Naive B cell (primary cell): ENCODE measurements at regions not wholly inside any gene's neighbourhood (a gene's known extent, or its start where the extent isn't known, plus 50 kb on each side); places are given as distances from the start of the nearest gene placed in this dataset.

Experiments
- ATAC-seq, 2 donors: fragments of 150-1000 bp; cut with Tn5 transposase; 2 replicates each; pipeline ENCODE4 v1.10.0; 2021; ENCODE audit warnings: low read depth in 2 of 2, mild to moderate bottlenecking in 2 of 2, moderate library complexity in 2 of 2
- DNase-seq: peaks from one replicate; pipeline ENCODE4 v3.0.0; 2022
- H3K27ac Mint-ChIP-seq, 6 donors: one replicate each; pipeline ENCODE4 v1.8.0; 2020 to 2022; ENCODE audit warnings: mild to moderate bottlenecking in 6 of 6, mixed read lengths in 6 of 6, moderate library complexity in 5 of 6, inconsistent platforms in 2 of 6
- H3K27me3 Mint-ChIP-seq, 3 donors: one replicate each; pipeline ENCODE4 v1.8.0; 2021 to 2022; ENCODE audit warnings: mixed read lengths in 3 of 3, mild to moderate bottlenecking in 1 of 3
- H3K36me3 Mint-ChIP-seq, 2 donors: one replicate each; pipeline ENCODE4 v1.8.0; 2020 to 2022; ENCODE audit warnings: mixed read lengths in 2 of 2, inconsistent platforms in 1 of 2, mild to moderate bottlenecking in 1 of 2
- H3K4me1 Mint-ChIP-seq, 3 donors: one replicate each; pipeline ENCODE4 v1.8.0; 2020 to 2022; ENCODE audit warnings: mixed read lengths in 3 of 3, inconsistent platforms in 1 of 3, mild to moderate bottlenecking in 1 of 3, moderate library complexity in 1 of 3
- H3K4me3 Mint-ChIP-seq, 8 donors: one replicate each; pipeline ENCODE4 v1.8.0; 2020 to 2022; ENCODE audit warnings: mild to moderate bottlenecking in 8 of 8, mixed read lengths in 8 of 8, moderate library complexity in 8 of 8, inconsistent platforms in 2 of 8
- H3K9me3 Mint-ChIP-seq, 7 donors: one replicate each; pipeline ENCODE4 v1.8.0; 2020 to 2022; ENCODE audit warnings: mixed read lengths in 7 of 7, mild to moderate bottlenecking in 5 of 7, inconsistent platforms in 2 of 7, moderate library complexity in 1 of 7

DNA sequence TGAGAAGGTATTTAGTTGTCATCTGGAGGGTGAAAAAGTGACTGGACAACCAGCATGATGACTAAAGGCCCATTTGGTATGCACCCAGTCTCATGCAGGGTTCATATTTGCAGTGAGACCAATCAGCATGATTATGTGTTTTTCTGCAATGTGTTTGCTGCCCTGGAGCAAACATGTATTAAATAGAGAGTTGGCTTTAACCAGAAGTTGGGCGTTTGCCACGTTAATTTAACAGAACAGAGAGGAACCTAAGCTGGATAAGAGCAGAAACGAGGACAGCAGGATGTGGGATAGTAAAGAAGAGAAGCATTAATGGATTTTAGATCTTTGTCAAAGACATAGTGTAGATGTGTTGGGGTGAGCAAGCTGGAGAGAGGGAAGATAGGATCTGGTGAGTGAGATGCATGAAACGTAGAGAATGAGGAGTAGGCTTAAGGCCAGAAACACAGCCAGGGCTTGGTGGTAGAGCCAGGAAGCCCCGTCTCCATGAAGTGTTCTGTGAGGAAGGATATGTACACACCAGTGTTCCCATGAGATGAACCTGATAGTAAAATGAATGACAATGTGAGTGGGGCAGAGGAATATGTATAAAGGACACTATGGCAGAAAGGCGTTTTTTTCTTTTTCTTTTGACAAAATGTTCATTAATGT, 164.0 kb upstream of the PDGFD start:
- no peak overlapping the region for H3K4me3 Mint-ChIP-seq
- no peaks in the 10 kb centered on the region for H3K27me3 Mint-ChIP-seq
- DNase-seq = no peak
- H3K36me3 Mint-ChIP-seq = no peaks in the 10 kb centered on the region
- peaks cover 0 to 7% (median 0%) of the 10 kb centered on the region in 7 donors for H3K9me3 Mint-ChIP-seq
- ATAC-seq = no peak
- H3K4me1 Mint-ChIP-seq = no peaks in the 10 kb centered on the region
- H3K27ac Mint-ChIP-seq = no peak overlapping the region

DNA sequence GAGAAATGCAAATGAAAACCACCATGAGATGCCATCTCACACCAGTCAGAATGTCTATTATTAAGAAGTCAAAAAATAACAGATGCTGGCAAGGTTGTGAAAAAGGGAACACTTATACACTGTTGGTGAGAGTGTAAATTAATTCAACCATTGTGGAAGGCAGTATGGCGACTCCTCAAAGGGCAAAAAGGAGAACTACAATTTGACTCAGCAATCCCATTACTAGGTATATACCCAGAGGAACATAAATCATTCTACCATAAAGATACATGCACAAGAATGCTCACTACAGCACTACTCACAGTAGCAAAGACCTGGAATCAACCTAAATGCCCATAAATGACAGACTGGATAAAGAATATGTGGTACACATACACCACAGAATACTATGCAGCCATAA, 161.1 kb upstream of the PDGFD start:
- H3K4me1 Mint-ChIP-seq = no peaks in the 10 kb centered on the region
- ATAC-seq (no peak), DNase-seq (no peak)
- peaks cover 0 to 5% (median 0%) of the 10 kb centered on the region in 3 donors for H3K27me3 Mint-ChIP-seq
- peaks cover 0 to 7% (median 0%) of the 10 kb centered on the region in 7 donors for H3K9me3 Mint-ChIP-seq
- H3K4me3 Mint-ChIP-seq = no peak overlapping the region
- H3K36me3 Mint-ChIP-seq = no peaks in the 10 kb centered on the region
- H3K27ac Mint-ChIP-seq = no peak overlapping the region

DNA sequence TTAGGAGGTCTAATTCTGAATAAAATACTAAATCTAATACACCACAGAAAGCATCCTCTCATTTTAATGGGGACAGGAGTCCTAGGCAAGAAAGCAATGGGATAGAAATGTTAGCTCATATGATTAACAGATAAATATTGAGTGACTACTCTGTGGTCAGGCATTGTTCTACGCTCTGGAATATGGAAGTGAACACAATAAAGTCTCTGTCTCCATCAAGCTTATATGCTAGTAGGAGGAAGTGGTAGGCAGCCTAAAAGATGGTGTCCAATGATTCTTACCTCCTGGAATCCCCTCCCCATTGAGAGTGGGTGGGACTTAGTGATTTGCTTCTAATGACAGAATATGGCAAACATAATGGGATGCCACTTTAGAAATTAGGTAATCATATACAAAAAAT, 160.3 kb upstream of the PDGFD start:
- Mint-ChIP-seq H3K27ac (no peak overlapping the region), H3K27me3 (peaks cover 0 to 5% (median 0%) of the 10 kb centered on the region in 3 donors), H3K36me3 (no peaks in the 10 kb centered on the region), H3K4me1 (no peaks in the 10 kb centered on the region), H3K9me3 (peaks cover 0 to 7% (median 0%) of the 10 kb centered on the region in 7 donors), H3K4me3 (no peak overlapping the region)
- DNase-seq (no peak), ATAC-seq (no peak)

DNA sequence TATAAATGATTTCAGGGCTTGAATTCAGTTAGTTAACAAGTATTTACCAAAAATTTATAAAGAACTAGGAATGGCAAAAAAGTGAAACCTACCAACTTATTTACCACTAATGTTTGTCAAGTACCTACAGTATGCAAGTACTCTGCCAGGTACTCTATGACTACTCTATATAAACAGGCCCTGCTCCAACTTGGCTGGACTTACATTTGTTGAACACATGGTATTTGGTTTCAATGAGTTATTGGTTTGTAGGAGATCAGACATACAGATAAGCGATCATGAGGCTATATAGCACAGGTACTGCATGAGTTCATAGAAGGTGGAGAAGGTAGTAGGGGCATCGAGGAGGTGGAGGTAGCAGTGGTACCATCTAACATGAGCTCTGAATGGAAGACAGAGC, 159.9 kb upstream of the PDGFD start:
- Mint-ChIP-seq H3K4me3 (no peak overlapping the region), H3K27me3 (peaks cover 0 to 5% (median 0%) of the 10 kb centered on the region in 3 donors), H3K4me1 (no peaks in the 10 kb centered on the region), H3K9me3 (peaks cover 0 to 7% (median 0%) of the 10 kb centered on the region in 7 donors), H3K36me3 (no peaks in the 10 kb centered on the region), H3K27ac (no peak overlapping the region)
- ATAC-seq (no peak), DNase-seq (no peak)

DNA sequence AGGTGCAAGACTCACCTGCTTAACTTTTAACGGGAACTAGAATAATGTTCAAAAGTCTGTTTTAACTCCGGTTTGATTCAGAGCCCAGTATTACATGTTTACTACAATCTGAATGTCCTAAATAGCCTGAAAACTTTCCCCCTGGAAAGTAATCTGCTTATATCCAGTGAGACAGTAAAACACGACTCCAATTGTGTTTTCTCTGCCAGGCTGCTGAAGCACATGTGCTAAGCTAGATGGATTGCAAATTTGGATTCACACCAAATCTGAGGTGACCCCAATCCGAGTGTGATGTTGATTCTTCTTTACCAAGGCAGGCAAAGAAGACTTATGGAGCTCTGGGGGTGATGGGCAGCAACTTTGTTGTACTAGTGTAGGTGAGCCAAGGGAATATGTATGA, 158.7 kb upstream of the PDGFD start:
- Mint-ChIP-seq H3K4me1 (no peaks in the 10 kb centered on the region), H3K27ac (no peak overlapping the region), H3K9me3 (peaks cover 0 to 7% (median 0%) of the 10 kb centered on the region in 7 donors), H3K27me3 (peaks cover 0 to 5% (median 0%) of the 10 kb centered on the region in 3 donors), H3K36me3 (no peaks in the 10 kb centered on the region), H3K4me3 (no peak overlapping the region)
- DNase-seq (no peak), ATAC-seq (no peak)

DNA sequence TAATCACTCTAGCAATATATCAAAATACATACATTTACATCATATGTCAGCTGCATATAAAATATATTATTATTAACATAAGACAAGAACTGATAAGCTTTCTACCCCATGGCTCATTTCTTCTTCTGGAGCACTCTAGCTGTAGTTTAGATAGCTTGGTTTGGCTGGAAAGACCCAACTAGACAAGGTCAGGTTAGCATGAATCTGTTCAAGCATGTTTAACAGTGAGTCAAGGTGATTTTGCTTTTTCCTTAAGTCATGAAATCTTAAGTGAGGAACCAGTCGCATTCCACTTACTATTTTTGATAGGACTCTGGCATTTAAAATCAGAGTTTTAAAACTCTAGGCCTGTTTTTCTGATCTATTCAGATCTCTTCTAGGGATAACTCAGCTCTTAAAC, 157.0 kb upstream of the PDGFD start:
- Mint-ChIP-seq H3K4me1 (no peaks in the 10 kb centered on the region), H3K36me3 (no peaks in the 10 kb centered on the region), H3K27me3 (peaks cover 0 to 5% (median 0%) of the 10 kb centered on the region in 3 donors), H3K4me3 (no peak overlapping the region), H3K27ac (no peak overlapping the region), H3K9me3 (peaks cover 0 to 7% (median 0%) of the 10 kb centered on the region in 7 donors)
- ATAC-seq (no peak), DNase-seq (no peak)

DNA sequence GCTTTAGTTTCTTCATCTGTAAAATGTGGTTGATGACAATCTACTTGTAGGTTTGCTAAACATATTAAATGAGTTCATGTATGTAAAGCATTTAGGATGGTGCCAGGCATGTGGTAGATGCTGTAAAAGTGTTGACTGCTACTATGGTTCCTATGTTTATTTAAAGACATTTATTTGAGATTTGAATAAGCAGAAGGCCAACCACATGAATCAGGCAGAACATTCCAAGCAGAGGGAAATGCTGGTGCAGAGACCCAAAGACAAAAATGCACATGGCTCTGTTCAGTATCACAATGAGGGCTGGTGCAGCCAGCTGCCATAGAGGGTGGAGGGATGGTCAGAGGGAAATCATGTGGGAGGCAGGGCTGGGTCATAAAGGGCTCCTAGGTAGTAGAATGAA, 156.2 kb upstream of the PDGFD start:
- Mint-ChIP-seq H3K4me3 (no peak overlapping the region), H3K4me1 (no peaks in the 10 kb centered on the region), H3K36me3 (no peaks in the 10 kb centered on the region), H3K27me3 (peaks cover 0 to 5% (median 0%) of the 10 kb centered on the region in 3 donors), H3K9me3 (peaks cover 0 to 7% (median 0%) of the 10 kb centered on the region in 7 donors), H3K27ac (no peak overlapping the region)
- ATAC-seq (no peak), DNase-seq (no peak)

DNA sequence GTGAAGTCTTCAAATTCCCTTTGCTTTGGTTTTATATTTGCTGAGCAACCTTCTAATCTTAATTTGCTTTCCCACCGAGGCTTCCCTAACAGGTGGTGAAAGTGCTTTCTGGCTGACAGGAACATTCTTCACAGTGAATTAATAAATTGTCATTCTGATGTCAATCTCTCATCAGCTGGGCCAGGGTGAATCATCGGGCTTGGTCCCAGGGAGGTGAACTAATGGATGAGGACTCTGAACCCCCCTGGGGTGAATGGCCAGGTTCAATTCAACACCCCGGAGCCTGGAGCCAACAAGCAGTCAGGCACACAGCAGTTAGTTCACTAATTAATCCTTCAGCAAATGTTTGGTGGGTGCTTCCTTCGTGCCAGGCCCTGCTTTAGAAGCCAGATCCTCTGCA, 155.4 kb upstream of the PDGFD start:
- no peaks in the 10 kb centered on the region for H3K4me1 Mint-ChIP-seq
- H3K9me3 Mint-ChIP-seq = peaks cover 0 to 4% (median 0%) of the 10 kb centered on the region in 7 donors

DNA sequence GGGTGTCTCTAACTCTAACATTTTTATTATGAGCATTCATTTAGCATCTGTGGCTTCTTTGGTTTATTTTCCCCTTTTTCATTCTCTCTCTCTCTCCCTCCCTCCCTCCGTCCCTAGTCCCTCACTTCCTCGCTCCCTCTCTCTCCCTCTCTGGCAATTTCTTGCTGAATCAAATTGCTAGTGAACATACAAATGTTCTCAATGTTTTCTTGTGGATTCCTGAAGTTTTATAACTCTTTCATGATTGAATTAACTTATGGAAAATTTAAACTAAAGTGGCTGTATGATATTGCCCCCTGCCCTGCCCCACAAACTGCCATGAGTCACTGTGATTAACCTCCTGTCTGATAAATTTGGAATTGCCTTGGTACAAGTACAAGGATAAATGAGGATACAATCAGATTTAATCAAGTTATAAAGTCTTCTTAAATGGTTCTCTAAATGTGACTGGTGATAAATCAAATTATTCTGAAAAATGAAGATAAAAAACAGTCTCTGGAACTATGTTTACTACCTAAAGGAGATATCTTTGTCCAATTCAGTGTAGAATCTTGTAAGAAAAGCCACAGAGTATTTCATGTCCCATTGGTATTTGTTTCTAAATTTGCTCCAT, 143.0 kb upstream of the PDGFD start:
- Mint-ChIP-seq H3K27me3 (peaks cover 0 to 5% (median 0%) of the 10 kb centered on the region in 3 donors), H3K36me3 (no peaks in the 10 kb centered on the region), H3K27ac (no peak overlapping the region), H3K9me3 (no peaks in the 10 kb centered on the region), H3K4me1 (no peaks in the 10 kb centered on the region), H3K4me3 (no peak overlapping the region)
- DNase-seq (no peak), ATAC-seq (no peak)

More for the DNA sequence above, 155.4 kb upstream of the PDGFD start:
- no peak for DNase-seq
- ATAC-seq = no peak
- no peak overlapping the region for H3K4me3 Mint-ChIP-seq
- no peaks in the 10 kb centered on the region for H3K36me3 Mint-ChIP-seq
- peaks cover 0 to 5% (median 0%) of the 10 kb centered on the region in 3 donors for H3K27me3 Mint-ChIP-seq
- no peak overlapping the region for H3K27ac Mint-ChIP-seq

DNA sequence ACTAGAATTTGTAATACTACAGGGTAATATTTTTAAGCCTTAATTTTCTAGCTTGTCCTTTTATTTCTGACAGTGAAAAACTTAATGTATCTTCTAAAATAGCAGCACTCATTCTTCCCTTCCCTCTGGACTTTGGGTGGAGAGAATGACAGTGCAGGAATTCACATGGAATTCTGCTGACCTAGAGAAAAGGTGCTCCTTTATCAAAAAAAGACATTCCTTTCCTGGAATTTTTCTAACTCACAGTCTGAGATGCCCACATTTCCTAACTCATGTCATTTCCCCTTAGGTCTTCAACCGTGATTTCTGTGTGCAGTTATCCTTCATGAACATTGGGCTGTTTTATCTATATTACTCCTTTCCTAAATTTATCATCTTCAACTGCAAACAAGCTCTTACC, 137.8 kb upstream of the PDGFD start:
- Mint-ChIP-seq H3K4me1 (no peaks in the 10 kb centered on the region), H3K27me3 (peaks cover 0 to 5% (median 0%) of the 10 kb centered on the region in 3 donors), H3K36me3 (no peaks in the 10 kb centered on the region), H3K27ac (no peak overlapping the region), H3K4me3 (no peak overlapping the region), H3K9me3 (no peaks in the 10 kb centered on the region)
- DNase-seq (no peak), ATAC-seq (no peak)

DNA sequence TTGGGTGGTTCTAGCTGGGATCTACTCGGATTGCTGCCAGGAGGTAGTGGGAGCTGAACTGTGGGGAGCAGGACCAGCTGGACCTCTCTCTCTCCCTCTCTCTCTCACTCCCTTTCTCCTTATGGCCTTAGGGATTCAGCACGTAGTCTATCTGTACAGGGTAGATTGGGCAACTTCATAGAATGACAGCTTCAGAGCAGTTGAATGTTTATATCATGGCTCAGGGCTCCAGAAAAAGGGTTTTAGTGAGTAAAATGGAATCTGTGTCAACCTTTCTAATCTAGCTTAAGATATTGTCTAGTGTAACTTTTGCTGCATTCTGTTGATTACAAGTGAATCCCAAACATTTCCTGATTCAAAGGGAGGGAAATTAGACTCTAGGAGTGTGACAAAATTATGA, 127.7 kb upstream of the PDGFD start:
- H3K36me3 Mint-ChIP-seq = no peaks in the 10 kb centered on the region
- no peak overlapping the region for H3K27ac Mint-ChIP-seq
- no peak for ATAC-seq
- no peak for DNase-seq
- no peak overlapping the region for H3K4me3 Mint-ChIP-seq
- H3K27me3 Mint-ChIP-seq = no peaks in the 10 kb centered on the region
- no peaks in the 10 kb centered on the region for H3K9me3 Mint-ChIP-seq
- no peaks in the 10 kb centered on the region for H3K4me1 Mint-ChIP-seq

DNA sequence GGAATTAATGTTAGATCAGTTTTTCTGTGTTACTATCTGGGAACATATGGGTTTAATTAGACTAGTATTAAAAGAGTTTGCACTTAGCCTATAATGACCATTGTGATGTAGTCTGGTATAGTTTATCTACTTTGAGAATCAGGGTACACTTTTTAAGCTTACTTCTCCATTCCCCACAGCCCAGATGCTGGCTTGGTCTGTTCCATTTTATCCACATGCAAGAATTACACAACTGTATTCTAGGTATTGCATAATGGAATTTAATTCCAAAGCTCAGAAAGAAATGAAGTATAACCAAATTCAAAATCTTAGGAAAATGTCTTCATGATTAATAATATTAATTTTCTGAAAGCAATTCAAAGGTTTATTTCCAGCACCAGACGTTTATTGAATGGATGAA, 122.2 kb upstream of the PDGFD start:
- Mint-ChIP-seq H3K27me3 (peaks cover 0 to 5% (median 0%) of the 10 kb centered on the region in 3 donors), H3K9me3 (peaks cover 0 to 2% (median 0%) of the 10 kb centered on the region in 7 donors), H3K36me3 (no peaks in the 10 kb centered on the region), H3K4me3 (no peak overlapping the region), H3K4me1 (no peaks in the 10 kb centered on the region), H3K27ac (no peak overlapping the region)
- DNase-seq (no peak), ATAC-seq (no peak)

DNA sequence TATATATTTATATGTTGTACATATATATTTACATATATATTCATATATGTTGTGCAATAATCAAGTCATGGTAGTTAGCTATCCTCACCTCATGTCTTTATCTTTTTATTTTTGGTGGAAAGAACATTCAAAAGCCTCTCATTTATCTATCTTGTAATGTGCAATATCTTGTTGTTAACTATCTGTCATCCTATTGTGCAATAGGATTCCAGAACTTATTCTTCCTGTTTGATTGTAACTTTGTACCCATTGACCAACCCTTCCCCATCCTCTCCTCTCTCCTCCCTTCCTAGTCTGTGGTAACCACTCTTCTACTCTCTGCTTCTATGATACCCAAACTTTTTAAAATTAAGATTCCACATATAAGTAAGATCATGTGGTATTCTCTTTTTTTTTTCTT, 115.6 kb upstream of the PDGFD start:
- Mint-ChIP-seq H3K9me3 (peaks cover 0 to 5% (median 0%) of the 10 kb centered on the region in 7 donors), H3K27me3 (no peaks in the 10 kb centered on the region), H3K4me1 (no peaks in the 10 kb centered on the region), H3K4me3 (no peak overlapping the region), H3K36me3 (no peaks in the 10 kb centered on the region), H3K27ac (no peak overlapping the region)
- DNase-seq (no peak), ATAC-seq (no peak)

DNA sequence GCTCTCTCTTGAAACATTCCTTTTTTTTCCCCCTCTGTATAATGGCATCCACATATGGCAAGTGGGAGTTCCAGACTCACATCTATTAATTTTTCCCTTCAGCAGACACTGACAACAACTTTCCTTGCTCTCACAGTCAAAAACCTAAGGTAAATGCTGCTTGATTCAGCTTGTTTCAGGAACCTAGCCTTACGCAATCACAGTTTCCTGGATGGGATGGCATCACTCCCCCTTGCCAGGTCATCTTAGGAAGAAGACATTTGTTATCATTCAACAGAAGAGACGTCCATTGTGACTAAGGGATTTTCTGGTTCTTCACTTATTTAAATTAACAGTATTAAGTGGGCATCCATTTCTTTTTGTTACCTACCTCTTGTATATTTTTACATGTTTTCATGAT, 112.0 kb upstream of the PDGFD start:
- H3K27ac Mint-ChIP-seq = no peak overlapping the region
- no peaks in the 10 kb centered on the region for H3K36me3 Mint-ChIP-seq
- no peak for ATAC-seq
- H3K4me3 Mint-ChIP-seq = no peak overlapping the region
- H3K9me3 Mint-ChIP-seq = peaks cover 0 to 5% (median 0%) of the 10 kb centered on the region in 7 donors
- H3K27me3 Mint-ChIP-seq = no peaks in the 10 kb centered on the region
- no peak for DNase-seq
- H3K4me1 Mint-ChIP-seq = no peaks in the 10 kb centered on the region
